AG09319 (cell line): ENCODE measurements at regions not wholly inside any gene's neighbourhood (a gene's known extent, or its start where the extent isn't known, plus 50 kb on each side); places are given as distances from the start of the nearest gene placed in this dataset.

Experiments
- DNase-seq: peaks from one replicate; pipeline ENCODE4 v3.0.0-alpha.2; 2010; ENCODE audit warnings: low read depth; ENCODE audit errors: extremely low read depth
- TF ChIP-seq, protein P1 (sequence below): IDR thresholded peaks from 2 replicates; pipeline ENCODE4 v1.5.1; 2011; ENCODE audit warnings: low read depth, mild to moderate bottlenecking, inconsistent platforms, low read length, moderate library complexity

DNA sequence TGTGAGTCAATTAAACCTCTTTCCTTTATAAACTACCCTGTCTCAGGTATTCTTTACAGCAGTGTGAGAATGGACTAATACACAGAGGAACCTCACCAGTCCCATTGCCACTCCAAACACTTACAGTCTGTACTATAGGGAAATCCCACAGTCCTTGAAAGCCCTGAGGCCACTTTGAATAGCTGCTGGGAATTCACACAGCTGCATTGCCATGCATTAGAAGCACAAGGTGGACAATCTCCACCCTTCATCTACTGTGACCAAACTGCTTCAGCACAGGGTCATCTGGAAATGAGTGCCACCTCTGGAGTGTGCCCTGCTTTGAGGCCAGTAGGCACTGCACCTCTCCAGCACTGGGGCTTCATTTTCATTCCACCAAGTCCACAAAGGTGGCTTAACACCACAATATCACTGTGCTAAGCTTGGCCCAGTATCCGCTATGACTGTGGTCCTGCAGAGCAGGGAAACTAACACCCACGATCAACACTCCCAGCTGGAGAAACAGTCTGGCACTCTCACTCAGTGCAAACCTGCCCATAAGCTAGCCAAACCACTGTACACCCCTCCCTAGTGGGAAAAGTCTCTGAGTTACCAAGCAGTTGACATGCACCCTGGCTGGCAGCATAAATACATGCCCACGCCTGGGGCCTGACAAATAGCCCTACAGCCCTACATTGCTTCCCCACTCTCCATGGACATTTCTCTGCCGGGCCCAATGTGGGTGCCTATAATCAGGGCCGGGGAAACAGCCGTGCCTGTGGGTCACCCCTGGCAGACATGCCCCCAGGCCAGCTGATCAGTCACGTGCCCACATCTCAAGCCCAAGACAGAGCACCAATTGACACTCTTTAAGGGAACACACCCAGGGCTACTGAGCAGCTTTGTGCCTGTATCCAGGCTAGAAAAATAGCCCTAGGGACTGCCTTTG, 294.3 kb upstream of the MGAT4C start:
- TF ChIP-seq, protein P1, sequence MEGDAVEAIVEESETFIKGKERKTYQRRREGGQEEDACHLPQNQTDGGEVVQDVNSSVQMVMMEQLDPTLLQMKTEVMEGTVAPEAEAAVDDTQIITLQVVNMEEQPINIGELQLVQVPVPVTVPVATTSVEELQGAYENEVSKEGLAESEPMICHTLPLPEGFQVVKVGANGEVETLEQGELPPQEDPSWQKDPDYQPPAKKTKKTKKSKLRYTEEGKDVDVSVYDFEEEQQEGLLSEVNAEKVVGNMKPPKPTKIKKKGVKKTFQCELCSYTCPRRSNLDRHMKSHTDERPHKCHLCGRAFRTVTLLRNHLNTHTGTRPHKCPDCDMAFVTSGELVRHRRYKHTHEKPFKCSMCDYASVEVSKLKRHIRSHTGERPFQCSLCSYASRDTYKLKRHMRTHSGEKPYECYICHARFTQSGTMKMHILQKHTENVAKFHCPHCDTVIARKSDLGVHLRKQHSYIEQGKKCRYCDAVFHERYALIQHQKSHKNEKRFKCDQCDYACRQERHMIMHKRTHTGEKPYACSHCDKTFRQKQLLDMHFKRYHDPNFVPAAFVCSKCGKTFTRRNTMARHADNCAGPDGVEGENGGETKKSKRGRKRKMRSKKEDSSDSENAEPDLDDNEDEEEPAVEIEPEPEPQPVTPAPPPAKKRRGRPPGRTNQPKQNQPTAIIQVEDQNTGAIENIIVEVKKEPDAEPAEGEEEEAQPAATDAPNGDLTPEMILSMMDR: no peak
- DNase-seq: no peak

DNA sequence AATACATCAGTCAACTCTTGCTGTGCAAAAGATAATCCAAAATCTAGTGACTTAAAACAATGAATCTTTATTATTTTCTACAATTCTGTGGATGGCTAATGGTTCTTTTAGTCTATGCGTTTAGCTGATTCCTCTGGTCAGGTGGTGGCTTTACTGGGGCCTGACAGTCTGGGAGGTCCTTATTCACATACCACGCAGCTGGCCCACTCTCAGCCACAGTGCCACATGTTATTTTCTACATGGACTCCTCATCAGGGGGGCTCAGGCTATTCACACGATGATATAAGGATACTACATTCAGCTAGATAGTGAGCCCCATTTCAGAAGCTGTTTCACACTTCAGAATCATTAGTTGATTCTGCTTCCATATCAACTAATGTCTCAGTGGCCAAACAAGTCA, 287.5 kb upstream of the MGAT4C start:
- TF ChIP-seq, protein P1: no peak
- no peak for DNase-seq

DNA sequence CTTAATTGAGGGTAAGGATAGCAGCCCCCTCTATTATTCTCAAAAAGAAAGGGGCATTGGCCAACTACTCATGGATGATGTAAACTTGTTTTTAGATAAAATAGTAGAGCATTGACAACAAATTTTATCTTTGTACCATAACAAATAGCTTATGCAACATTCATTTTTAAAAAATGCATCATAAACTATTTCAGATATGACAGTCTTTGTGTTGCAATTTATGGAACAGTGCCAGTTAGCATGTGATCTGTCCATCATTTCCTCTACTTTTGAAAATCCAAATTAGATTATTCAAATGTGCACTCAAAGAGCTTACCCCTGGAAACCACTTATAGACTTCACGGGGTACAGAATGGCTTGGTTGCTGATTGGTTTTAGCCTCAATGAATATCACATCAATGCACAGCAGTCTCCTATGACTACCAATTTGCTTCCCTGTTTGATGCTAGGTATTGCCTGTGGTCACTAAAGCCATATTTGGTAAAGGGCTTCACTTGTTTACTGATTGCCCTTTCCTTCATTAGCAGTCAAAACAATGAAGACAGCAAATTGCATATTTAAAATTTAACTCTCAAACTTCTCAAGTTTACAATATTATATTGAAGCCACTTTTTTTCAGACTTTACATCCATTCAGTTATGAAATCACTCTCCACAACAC, 274.9 kb upstream of the MGAT4C start:
- DNase-seq: no peak
- TF ChIP-seq, protein P1: no peak

- DNase-seq: no peak
- TF ChIP-seq, protein P1: no peak
Observed at GRCh38 chr12:86526060-86526595, 269.9 kb upstream of the MGAT4C start.

GRCh38 chr12:86523844-86524243, 267.7 kb upstream of the MGAT4C start:
- TF ChIP-seq, protein P1: no peak
- DNase-seq: no peak

DNA sequence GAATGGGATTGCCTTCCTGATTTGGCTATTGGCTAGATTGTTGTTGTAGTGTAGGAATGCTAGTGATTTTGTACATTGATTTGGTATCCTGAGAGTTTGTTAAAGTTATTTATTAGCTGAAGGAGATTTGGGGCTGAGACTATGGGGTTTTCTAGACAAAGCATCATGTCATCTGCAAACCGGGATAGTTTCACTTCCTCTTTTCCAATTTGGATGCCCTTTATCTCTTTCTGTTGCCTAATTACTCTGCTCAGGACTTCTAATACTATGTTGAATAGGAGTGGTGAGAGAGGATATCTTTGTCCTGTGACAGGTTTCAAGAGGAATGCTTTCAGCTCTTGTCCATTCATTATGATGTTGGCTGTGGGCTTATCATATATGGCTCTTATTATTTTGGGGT, 265.7 kb upstream of the MGAT4C start:
- TF ChIP-seq, protein P1: no peak
- DNase-seq: no peak

DNA sequence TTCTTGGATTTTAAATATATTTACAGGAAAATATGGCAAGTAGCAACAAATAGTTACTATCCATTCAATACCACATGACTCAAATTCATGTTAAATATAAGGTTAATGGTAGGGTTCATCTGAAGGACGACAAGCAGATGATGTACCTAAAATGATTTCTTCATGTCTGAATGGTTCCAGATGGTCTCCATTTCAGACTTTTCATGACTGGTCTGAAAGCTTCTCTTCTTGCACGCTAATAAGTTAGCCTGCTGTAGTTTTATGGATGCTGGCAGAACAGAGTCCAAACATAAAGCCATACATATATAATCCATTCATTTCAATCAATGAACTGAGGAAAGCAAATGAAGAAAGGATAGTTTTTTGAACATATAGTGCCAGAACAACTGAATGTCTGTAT, 257.0 kb upstream of the MGAT4C start:
- TF ChIP-seq, protein P1: no peak

More for the DNA sequence above, 257.0 kb upstream of the MGAT4C start:
- DNase-seq: no peak
